ENCODE measurements at regions not wholly inside any gene's neighbourhood (a gene's known extent, or its start where the extent isn't known, plus 50 kb on each side); places are given as distances from the start of the nearest gene placed in this dataset.

GRCh38 chr22:48451891-48452290 is 1375.8 kb downstream of the BRD1 start:
- TF ChIP-seq CTCF (IDR thresholded peaks at IDR 0.05): no peak
- no peak for TF ChIP-seq POLR2A (IDR thresholded peaks at IDR 0.05)

Measured in heart left ventricle (tissue), 13 donors.